ENCODE measurements at regions not wholly inside any gene's neighbourhood (a gene's known extent, or its start where the extent isn't known, plus 50 kb on each side); places are given as distances from the start of the nearest gene placed in this dataset.
"Not testable (repeated sequence)": the region's sequence is repeated elsewhere in the genome, so short reads cannot be mapped to it uniquely, and the experiment has no call there.

- no peak overlapping the region for H3K4me3 Mint-ChIP-seq
- H3K27ac Mint-ChIP-seq, result no peak overlapping the region
- TF ChIP-seq CTCF (IDR thresholded peaks at IDR 0.05; ENCODE audit: unreplicated experiment in 3 of 3), result no peak
- no peaks in the 10 kb centered on the region for H3K9me3 Mint-ChIP-seq
- H3K4me1 Mint-ChIP-seq, result no peaks in the 10 kb centered on the region
- no peaks in the 10 kb centered on the region for H3K36me3 Mint-ChIP-seq (ENCODE audit: low read depth)
- H3K27me3 Mint-ChIP-seq (ENCODE audit: low read depth), result no peaks in the 10 kb centered on the region
Observed at GRCh38 chr5:28809811-28810750, 1771.7 kb upstream of the CDH9 start.

DNA sequence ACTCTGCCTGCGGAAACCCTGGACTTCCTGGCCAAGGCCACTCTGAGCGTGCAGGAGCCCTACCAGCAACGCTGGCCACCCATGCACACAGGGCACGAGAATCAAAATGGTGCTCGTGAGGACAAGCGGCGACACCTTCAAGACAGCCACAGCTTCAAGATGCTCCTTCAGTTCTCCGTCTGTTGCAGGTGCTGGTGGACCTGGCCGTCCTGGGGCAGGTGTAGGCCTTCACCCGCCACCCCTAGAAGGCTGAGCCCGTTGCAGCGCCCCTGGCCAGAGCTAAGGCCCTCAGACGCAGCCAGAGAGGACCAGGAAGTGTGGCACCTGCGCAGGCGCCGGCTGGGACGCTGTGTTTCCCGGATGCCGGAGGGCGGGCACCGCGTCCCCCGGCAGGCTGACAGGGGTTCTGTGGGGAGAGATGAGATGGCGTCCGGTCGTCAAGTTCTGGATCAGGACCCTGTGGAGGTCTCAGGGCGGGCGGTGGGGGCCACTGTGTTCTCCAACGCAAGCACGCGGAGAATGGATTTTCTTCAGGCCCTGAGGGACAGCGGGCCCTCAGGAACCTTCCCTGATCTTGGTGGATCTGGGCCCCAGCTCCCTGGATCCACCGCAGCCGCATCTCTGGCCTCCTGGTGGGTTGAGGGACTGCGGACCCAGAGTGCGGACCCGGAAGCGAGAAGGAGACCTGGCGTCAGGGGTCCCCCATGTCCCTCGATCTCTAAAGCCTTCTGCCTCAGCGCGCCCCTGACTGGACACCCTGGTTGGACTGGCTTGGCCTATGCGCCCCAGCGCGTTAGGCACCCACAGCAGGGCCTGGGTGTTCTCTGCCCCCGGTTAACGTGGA is 1770.8 kb upstream of the CDH9 start:
- Mint-ChIP-seq H3K36me3 (ENCODE audit: low read depth) (no peaks in the 10 kb centered on the region), H3K27ac (no peak overlapping the region), H3K4me3 (no peak overlapping the region), H3K4me1 (no peaks in the 10 kb centered on the region), H3K9me3 (no peaks in the 10 kb centered on the region), H3K27me3 (ENCODE audit: low read depth) (no peaks in the 10 kb centered on the region)
- TF ChIP-seq CTCF (IDR thresholded peaks at IDR 0.05; ENCODE audit: unreplicated experiment in 3 of 3), result no peak

DNA sequence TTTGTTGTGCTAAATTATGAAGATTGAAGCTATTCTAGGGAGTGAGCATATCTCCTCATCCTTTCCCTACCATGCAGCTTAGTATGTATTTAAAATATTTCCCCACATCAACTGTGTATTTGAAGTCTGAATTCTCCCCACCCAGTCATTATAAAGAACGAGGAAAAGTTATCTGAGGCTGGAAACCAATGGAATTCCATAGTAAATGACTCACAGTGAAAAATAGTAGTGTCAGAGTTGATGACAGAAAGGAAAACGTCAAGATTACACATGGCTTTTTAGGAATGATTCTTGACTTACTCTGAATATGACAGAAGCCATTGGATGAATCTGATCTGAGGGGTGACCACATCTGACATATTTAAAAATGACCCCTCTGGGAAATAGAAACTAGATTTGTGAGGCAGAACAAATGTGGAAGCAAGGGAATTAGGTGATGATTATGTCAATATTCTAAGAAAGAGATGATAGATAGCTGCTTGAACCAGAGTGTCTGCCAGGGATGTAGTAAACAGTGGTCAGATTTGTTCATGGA is 1768.9 kb upstream of the CDH9 start:
- TF ChIP-seq CTCF (IDR thresholded peaks at IDR 0.05; ENCODE audit: unreplicated experiment in 3 of 3), result no peak
- Mint-ChIP-seq H3K9me3 (no peaks in the 10 kb centered on the region), H3K27me3 (ENCODE audit: low read depth) (no peaks in the 10 kb centered on the region), H3K36me3 (ENCODE audit: low read depth) (no peaks in the 10 kb centered on the region), H3K27ac (no peak overlapping the region), H3K4me3 (no peak overlapping the region), H3K4me1 (no peaks in the 10 kb centered on the region)

DNA sequence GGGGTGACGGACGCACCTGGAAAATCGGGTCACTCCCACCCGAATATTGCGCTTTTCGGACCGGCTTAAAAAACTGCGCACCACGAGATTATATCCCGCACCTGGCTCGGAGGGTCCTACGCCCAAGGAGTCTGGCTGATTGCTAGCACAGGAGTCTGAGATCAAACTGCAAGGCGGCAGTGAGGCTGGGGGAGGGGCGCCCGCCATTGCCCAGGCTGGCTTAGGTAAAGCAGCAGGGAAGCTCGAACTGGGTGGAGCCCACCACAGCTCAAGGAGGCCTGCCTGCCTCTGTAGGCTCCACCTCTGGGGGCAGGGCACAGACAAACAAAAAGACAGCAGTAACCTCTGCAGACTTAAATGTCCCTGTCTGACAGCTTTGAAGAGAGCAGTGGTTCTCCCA is 1760.6 kb upstream of the CDH9 start:
- H3K36me3 Mint-ChIP-seq (ENCODE audit: low read depth); H3K27me3 Mint-ChIP-seq (ENCODE audit: low read depth); H3K27ac Mint-ChIP-seq; H3K4me3 Mint-ChIP-seq: not testable (repeated sequence)
- Mint-ChIP-seq H3K4me1 (peaks cover 12% of the 10 kb centered on the region), H3K9me3 (peaks cover 10% of the 10 kb centered on the region)

DNA sequence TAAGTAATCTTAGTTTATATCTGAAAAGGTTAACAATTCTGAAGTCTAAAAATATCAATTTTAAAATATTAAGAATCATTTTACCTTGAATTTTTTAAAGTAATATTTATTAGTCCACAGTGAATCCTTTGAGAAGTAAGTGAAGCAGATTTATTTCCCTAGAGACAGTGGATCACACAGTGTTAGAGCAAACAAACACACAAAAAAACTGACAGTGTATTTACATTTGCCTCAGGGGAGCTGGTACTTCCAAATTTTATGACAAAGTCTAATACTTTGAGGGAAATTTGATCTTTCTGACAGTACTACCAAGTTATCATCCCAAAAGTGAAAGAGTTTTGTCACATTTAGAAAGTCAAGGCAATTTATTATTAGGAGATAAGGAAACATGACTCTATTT is 1750.6 kb upstream of the CDH9 start:
- no peaks in the 10 kb centered on the region for H3K9me3 Mint-ChIP-seq
- H3K27ac Mint-ChIP-seq, result no peak overlapping the region
- no peak for TF ChIP-seq CTCF (IDR thresholded peaks at IDR 0.05; ENCODE audit: unreplicated experiment in 3 of 3)
- no peaks in the 10 kb centered on the region for H3K27me3 Mint-ChIP-seq (ENCODE audit: low read depth)
- no peaks in the 10 kb centered on the region for H3K36me3 Mint-ChIP-seq (ENCODE audit: low read depth)
- H3K4me1 Mint-ChIP-seq, result no peaks in the 10 kb centered on the region
- H3K4me3 Mint-ChIP-seq, result no peak overlapping the region

- Mint-ChIP-seq H3K36me3 (ENCODE audit: low read depth) (no peaks in the 10 kb centered on the region), H3K4me3 (no peak overlapping the region), H3K9me3 (no peaks in the 10 kb centered on the region), H3K27ac (no peak overlapping the region), H3K27me3 (ENCODE audit: low read depth) (no peaks in the 10 kb centered on the region), H3K4me1 (no peaks in the 10 kb centered on the region)
- TF ChIP-seq CTCF (IDR thresholded peaks at IDR 0.05; ENCODE audit: unreplicated experiment in 3 of 3), result no peak
Observed at GRCh38 chr5:28780083-28780692, 1741.8 kb upstream of the CDH9 start.

Measured in nephron (organoid).